HUES48 (cell line): ENCODE measurements at regions not wholly inside any gene's neighbourhood (a gene's known extent, or its start where the extent isn't known, plus 50 kb on each side); places are given as distances from the start of the nearest gene placed in this dataset.

ENCODE experiments used
- H3K27ac ChIP-seq: one replicate; pipeline ENCODE4 v1.7.0; 2013; ENCODE audit warnings: low read depth, low read length, inconsistent platforms
- H3K27me3 ChIP-seq: 2 replicates; pipeline ENCODE4 v1.6.1; 2013; ENCODE audit warnings: mild to moderate bottlenecking, low read length; ENCODE audit not compliant: control insufficient read depth, insufficient read depth
- H3K36me3 ChIP-seq: 2 replicates; pipeline ENCODE4 v1.6.1; 2013; ENCODE audit warnings: low read length; ENCODE audit not compliant: control insufficient read depth, insufficient read depth
- H3K4me1 ChIP-seq: 2 replicates; pipeline ENCODE4 v1.6.1; 2013; ENCODE audit warnings: mild to moderate bottlenecking, low read length; ENCODE audit not compliant: control insufficient read depth, insufficient read depth
- H3K4me3 ChIP-seq: 2 replicates; pipeline ENCODE4 v1.5.1; 2013; ENCODE audit warnings: mild to moderate bottlenecking, low read depth, low read length
- H3K9ac ChIP-seq: 2 replicates; pipeline ENCODE4 v1.6.1; 2013; ENCODE audit warnings: mild to moderate bottlenecking, low read depth, low read length, moderate library complexity
- H3K9me3 ChIP-seq: 2 replicates; pipeline ENCODE4 v1.6.1; 2013; ENCODE audit warnings: low read length; ENCODE audit not compliant: control insufficient read depth, insufficient read depth

DNA sequence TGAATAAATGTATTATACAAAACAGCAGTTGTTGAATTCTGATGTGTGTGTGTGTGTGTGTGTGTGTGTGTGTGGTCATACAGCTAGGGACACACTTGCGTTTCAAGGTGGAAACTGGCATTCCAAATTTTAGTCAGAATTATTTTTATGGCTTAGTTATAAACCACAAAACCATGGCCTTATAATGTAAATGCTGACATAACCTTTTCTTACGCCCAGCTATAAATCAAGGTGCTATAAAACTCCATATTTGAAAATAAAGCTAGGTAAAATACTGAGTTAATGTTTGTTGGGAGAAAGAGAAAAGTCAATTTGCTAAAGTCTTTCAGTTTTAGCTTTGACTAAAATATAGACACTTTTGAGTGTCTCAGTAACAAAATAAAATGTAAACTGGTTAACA, 345.1 kb upstream of the NR3C2 start:
- H3K27me3 ChIP-seq: no peaks in the 10 kb centered on the region
- H3K9me3 ChIP-seq: no peaks in the 10 kb centered on the region
- H3K27ac ChIP-seq: no peak overlapping the region
- H3K4me1 ChIP-seq: peaks cover 24% of the 10 kb centered on the region
- no peaks in the 10 kb centered on the region for H3K36me3 ChIP-seq
- no peak overlapping the region for H3K4me3 ChIP-seq
- no peak overlapping the region for H3K9ac ChIP-seq

DNA sequence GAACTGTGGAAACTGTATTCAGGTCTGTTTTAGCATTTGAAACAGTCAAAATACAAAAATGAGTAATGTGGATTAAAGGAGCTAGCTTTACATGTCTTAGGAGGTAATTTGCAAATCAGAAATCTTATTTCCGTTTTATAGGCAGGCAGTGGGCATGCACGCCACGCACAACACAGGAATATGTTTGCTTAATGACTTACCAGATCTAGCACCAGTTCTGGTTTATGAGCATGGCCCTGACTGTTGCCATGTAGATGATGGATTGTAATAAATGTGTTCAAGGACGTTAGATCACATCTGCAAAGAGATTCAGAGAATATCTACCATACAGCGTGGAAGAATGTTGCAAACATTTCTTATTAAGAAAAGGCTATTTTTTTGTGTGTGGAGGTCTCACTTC, 344.5 kb upstream of the NR3C2 start:
- no peaks in the 10 kb centered on the region for H3K9me3 ChIP-seq
- H3K9ac ChIP-seq: no peak overlapping the region
- no peaks in the 10 kb centered on the region for H3K27me3 ChIP-seq
- no peak overlapping the region for H3K4me3 ChIP-seq
- no peaks in the 10 kb centered on the region for H3K36me3 ChIP-seq
- H3K4me1 ChIP-seq: peaks cover 29% of the 10 kb centered on the region
- no peak overlapping the region for H3K27ac ChIP-seq

DNA sequence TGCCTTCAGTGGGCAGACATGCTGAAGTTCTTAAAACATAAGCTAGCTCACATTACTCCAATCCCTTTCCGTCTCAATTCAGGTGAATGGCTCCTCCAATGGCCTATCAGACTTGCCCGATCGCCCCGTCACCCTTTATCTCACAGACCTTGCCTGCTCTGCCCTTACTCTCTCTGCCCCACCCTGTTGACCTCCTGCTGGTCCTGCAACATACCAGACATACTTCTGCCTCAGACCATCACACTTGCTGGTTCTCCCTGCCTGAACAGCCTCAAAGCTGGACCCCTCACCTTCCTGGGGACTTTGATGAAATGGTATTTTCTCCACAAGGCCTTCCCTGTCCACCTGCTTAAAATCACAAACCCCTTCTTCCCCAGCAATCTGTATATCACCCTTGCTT, 340.1 kb upstream of the NR3C2 start:
- H3K4me3 ChIP-seq: peak overlapping the region; percentile 7; the same call in 1 of the 2 replicates
- H3K27ac ChIP-seq: no peak overlapping the region
- no peaks in the 10 kb centered on the region for H3K9me3 ChIP-seq
- H3K4me1 ChIP-seq: peaks cover 21% of the 10 kb centered on the region
- no peak overlapping the region for H3K9ac ChIP-seq
- no peaks in the 10 kb centered on the region for H3K36me3 ChIP-seq
- H3K27me3 ChIP-seq: no peaks in the 10 kb centered on the region

DNA sequence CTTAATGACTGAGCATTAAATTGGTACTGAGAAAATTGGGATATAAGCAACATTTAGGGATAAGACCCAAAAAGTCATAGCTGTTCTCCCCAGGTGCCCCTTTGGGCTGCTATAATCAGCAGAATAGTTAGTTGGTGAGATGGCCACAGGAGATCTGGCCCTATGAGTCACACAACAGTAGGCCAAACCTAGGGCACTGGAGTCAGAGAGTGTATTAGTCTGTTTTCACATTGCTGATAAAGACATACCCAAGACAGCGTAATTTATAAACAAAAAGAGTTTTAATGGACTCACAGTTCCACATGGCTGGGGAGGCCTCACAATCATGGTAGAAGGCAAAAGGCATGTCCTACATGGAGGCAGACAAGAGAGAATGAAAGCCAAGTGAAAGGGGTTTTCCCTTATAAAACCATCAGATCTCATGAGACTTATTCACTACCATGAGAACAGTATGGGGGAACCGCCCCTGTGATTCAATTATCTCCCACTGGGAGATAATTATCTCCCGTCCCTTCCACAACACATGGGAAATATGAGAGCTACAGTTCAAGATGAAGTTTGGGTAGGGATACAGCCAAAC, 338.3 kb upstream of the NR3C2 start:
- peaks cover 14% of the 10 kb centered on the region for H3K4me1 ChIP-seq
- no peaks in the 10 kb centered on the region for H3K36me3 ChIP-seq
- no peak overlapping the region for H3K9ac ChIP-seq
- H3K4me3 ChIP-seq: no peak overlapping the region
- no peak overlapping the region for H3K27ac ChIP-seq
- H3K27me3 ChIP-seq: no peaks in the 10 kb centered on the region
- H3K9me3 ChIP-seq: no peaks in the 10 kb centered on the region

DNA sequence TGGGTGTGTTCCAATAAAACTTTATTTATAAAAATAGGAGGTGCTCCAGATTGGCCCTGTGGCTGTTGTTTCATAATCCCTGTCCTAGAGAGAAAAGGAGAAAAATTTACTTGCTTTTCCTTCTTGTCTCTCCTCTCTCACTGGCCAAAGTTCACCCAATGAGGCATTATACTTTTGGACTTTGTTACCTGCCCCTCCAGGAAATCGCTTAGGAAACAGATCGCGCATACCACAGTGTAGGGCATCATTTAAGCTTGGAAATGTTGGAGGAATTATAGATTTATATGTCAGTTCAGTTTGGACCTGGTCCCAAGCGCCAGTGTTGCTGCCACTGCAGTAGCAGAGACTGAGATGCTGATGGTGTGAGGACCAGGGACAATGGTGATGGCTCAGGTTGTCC, 337.6 kb upstream of the NR3C2 start:
- Histone ChIP-seq H3K9me3 (no peaks in the 10 kb centered on the region), H3K36me3 (no peaks in the 10 kb centered on the region)

DNA sequence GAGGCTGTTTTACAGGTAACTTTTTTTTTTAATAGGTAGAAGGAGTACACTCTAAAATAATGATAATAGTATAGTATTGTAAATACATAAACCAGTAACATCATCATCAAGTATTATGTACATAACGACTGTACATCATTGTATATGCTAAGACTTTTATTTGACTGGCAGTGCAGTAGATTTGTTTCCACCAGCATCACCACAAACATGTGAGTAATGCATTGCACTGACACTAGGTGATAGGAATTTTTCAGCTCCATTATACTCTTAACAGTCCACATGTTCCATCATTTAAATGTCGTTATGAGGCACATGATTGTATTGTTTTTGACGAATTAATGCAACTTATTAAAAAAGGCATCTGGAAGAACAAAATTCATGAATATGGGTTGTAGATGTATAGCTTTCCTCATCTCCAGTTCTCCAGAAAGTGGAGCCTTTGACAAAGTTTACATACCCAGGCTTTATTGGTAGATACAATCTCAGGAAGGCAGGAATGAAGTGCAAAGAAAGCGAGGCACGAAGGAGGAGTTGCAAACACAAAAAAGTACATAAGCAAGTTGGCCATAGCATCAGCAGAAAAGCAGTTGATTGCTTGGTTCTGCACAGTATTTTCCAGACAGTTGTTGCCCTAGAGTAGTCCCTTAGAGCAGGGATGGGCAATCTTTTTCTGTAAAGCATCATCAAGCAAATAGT, 336.9 kb upstream of the NR3C2 start:
- Histone ChIP-seq H3K9me3 (no peaks in the 10 kb centered on the region), H3K27ac (no peak overlapping the region), H3K27me3 (no peaks in the 10 kb centered on the region), H3K4me1 (peaks cover 14% of the 10 kb centered on the region), H3K9ac (no peak overlapping the region), H3K4me3 (no peak overlapping the region), H3K36me3 (no peaks in the 10 kb centered on the region)

More for the DNA sequence above, 337.6 kb upstream of the NR3C2 start:
- peaks cover 14% of the 10 kb centered on the region for H3K4me1 ChIP-seq
- H3K4me3 ChIP-seq: no peak overlapping the region
- H3K9ac ChIP-seq: no peak overlapping the region
- H3K27ac ChIP-seq: no peak overlapping the region
- no peaks in the 10 kb centered on the region for H3K27me3 ChIP-seq

DNA sequence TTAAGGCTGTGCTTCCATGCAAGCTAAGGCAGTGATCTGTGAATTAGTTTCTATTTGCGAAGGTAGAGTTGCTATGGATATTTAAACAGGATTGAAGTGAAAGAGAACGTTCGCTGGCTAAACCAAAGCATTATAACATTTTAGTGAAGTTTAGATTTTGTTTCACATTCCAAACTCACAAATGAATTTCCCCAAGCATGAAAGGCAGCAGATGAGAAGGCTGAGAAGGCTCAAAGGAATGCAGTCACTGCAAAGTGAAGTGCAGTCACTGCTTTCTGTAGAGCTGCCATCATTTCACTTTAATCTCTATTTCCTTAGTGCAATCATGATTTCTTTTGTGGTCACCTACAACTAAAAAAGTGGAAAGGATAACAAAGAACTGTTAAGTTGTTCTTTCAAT, 334.7 kb upstream of the NR3C2 start:
- H3K9me3 ChIP-seq: no peaks in the 10 kb centered on the region
- no peaks in the 10 kb centered on the region for H3K36me3 ChIP-seq
- H3K9ac ChIP-seq: no peak overlapping the region
- no peak overlapping the region for H3K4me3 ChIP-seq
- no peaks in the 10 kb centered on the region for H3K27me3 ChIP-seq
- no peak overlapping the region for H3K27ac ChIP-seq
- H3K4me1 ChIP-seq: peaks cover 4% of the 10 kb centered on the region; the same call in 1 of the 2 replicates

DNA sequence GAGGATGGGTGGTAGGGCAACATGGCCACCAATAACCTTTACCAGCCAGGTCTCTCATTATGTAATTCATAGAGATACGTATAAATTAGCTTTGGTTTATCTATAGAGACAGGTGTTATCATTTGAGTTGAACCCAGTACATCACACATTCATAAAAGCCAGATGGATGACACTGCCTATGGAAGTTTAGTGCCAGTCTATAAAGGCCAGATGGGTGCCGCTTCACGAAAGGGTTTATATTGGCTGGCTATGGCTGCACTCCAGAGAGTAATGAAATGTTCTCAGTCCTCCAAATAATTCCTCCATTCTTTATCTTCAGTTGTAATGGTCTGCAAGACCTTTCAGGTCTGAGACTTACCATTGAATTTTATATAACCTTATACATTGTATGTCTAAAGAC, 331.9 kb upstream of the NR3C2 start:
- no peaks in the 10 kb centered on the region for H3K36me3 ChIP-seq
- H3K27me3 ChIP-seq: no peaks in the 10 kb centered on the region
- no peaks in the 10 kb centered on the region for H3K4me1 ChIP-seq
- no peak overlapping the region for H3K27ac ChIP-seq
- no peak overlapping the region for H3K4me3 ChIP-seq
- no peak overlapping the region for H3K9ac ChIP-seq
- no peaks in the 10 kb centered on the region for H3K9me3 ChIP-seq

DNA sequence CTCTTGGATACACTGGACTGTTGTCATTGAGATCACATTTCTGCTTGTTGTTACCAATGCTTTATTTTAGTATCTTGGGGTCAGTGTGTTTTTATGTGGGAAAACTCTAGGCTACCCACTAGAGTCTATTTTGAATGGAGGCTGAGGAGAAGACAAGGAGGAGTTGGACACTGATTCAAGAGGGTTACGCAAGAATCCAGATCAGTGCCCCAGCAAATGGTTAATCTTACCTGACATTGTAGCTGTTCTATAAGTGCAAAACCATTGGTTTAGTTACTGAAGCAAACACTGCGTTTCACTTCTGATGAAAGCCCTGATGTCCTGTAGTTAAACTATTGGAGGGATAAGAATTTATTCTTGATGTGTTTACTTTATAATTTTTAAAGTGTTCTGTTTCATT, 331.1 kb upstream of the NR3C2 start:
- Histone ChIP-seq H3K36me3 (no peaks in the 10 kb centered on the region), H3K9me3 (no peaks in the 10 kb centered on the region), H3K27me3 (no peaks in the 10 kb centered on the region)

DNA sequence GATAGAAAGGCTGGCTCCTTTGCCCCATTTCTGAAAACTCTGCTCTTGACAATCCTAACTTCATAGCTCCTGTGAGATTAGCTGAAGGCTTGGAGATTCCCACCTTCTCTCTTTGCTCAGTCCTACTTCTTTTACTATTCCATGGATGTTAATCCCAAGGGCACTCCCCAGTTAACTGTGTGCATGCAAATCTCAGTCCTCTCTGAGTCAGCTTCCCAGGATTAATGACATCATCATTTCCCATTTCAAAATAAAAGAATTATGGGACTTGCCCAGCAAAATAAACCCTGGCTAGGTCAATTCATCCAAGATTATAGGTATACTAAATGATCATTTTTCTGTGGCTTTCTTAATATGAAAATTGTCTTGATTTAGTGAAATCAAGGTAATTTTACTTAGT, 328.6 kb upstream of the NR3C2 start:
- H3K36me3 ChIP-seq: no peaks in the 10 kb centered on the region
- H3K27me3 ChIP-seq: no peaks in the 10 kb centered on the region
- no peak overlapping the region for H3K9ac ChIP-seq

More for the DNA sequence above, 331.1 kb upstream of the NR3C2 start:
- H3K4me1 ChIP-seq: no peaks in the 10 kb centered on the region
- H3K9ac ChIP-seq: no peak overlapping the region
- no peak overlapping the region for H3K27ac ChIP-seq
- H3K4me3 ChIP-seq: no peak overlapping the region

DNA sequence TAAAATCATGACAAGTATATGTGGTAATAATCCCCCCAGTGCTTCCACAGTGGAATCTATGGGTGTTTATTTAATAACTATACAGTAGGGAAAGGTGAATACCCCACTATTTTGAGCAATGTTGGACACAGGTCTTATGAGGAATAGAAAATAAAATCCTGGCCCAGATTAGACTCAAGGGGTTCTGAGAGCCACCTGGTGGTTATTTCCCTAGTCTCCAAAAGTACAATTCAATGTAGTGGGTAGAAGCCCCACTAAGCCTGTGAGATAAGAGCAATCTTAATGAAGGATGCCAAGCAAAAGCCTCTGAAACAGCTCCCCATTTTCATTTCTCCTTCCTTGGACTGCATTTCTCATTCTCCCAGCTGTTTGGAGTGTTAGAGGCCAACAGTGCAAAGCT, 328.2 kb upstream of the NR3C2 start:
- Histone ChIP-seq H3K36me3 (no peaks in the 10 kb centered on the region), H3K27ac (no peak overlapping the region), H3K4me3 (no peak overlapping the region), H3K4me1 (no peaks in the 10 kb centered on the region), H3K9me3 (no peaks in the 10 kb centered on the region), H3K9ac (no peak overlapping the region), H3K27me3 (no peaks in the 10 kb centered on the region)

More for the DNA sequence above, 328.6 kb upstream of the NR3C2 start:
- Histone ChIP-seq H3K4me1 (no peaks in the 10 kb centered on the region), H3K4me3 (no peak overlapping the region), H3K9me3 (no peaks in the 10 kb centered on the region), H3K27ac (no peak overlapping the region)
